LNCAP (cell line): ENCODE measurements at regions not wholly inside any gene's neighbourhood (a gene's known extent, or its start where the extent isn't known, plus 50 kb on each side); places are given as distances from the start of the nearest gene placed in this dataset.

Experiments used
- TF ChIP-seq, protein P1 (sequence below): fragments of 450-650 bp; IDR thresholded peaks from 2 replicates; pipeline ENCODE4 v1.5.1; 2017; ENCODE audit warnings: mild to moderate bottlenecking

GRCh38 chr1:54497338-54497737 is 50.7 kb upstream of the ACOT11 start:
- TF ChIP-seq, protein P1, sequence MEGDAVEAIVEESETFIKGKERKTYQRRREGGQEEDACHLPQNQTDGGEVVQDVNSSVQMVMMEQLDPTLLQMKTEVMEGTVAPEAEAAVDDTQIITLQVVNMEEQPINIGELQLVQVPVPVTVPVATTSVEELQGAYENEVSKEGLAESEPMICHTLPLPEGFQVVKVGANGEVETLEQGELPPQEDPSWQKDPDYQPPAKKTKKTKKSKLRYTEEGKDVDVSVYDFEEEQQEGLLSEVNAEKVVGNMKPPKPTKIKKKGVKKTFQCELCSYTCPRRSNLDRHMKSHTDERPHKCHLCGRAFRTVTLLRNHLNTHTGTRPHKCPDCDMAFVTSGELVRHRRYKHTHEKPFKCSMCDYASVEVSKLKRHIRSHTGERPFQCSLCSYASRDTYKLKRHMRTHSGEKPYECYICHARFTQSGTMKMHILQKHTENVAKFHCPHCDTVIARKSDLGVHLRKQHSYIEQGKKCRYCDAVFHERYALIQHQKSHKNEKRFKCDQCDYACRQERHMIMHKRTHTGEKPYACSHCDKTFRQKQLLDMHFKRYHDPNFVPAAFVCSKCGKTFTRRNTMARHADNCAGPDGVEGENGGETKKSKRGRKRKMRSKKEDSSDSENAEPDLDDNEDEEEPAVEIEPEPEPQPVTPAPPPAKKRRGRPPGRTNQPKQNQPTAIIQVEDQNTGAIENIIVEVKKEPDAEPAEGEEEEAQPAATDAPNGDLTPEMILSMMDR = no peak

DNA sequence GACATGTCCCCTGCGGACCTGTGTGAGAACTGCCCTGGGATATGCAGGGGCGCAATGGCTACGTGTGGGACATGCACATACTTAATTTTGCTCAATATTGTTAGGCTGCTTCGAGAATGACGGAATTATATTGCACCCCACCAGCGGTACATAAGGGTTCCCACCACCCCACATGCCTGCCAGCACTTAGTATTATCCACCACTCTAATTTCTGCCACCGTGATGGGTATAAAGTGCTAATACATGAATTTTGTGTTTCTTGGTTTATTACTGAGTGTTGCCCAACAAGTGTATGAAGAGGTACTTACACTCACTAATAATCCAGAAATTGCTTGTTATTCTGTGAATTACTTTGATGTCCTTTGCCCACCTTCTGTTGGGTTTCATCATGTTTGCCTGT is 52.1 kb upstream of the ACOT11 start:
- TF ChIP-seq, protein P1 = no peak

GRCh38 chr1:54493608-54494007 is 54.4 kb upstream of the ACOT11 start:
- TF ChIP-seq, protein P1 = no peak

DNA sequence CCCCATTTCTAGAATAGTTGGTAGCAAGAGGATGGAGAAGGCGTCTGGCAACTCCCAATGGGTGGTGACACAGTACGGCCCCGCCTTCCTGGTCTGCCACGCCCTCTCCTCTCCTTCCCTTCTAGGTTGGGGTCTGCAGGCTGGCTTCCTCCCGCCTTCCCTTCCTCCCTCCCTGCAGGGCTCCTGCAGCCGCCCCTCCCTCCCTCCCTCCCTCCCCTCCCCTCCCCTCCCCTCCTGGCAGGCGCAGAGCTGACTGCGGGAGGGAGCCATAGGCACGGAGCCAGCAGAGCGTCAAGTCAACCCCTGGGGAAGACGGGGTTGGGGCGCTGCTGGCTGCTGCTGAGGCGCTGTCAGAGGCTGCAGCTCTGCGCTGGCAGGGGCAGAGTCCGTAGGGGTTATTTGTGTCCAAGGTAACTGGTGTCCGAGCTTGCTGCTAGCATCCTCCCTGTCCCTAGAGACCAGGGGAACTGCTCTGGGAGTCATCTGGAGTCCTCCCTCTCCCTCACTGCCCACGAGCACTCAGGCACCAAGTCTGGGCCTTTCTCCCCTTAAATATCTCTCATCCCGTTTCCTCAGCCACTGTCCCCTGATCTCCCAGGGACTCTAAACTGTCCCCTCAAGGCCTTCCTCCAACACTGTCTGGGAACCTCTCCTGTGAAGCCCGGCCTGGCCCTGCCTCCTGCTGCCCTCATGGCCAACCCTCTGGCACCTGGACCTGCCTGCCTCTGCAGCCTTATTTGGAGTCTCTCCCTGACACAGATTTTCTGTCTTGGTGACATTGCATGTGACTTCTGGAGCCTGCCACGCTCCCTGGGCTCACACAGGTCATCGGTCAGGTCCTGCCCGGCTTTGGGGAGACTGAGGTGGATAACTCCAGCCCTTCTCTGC is 57.4 kb upstream of the ACOT11 start:
- TF ChIP-seq, protein P1 = no peak

GRCh38 chr1:54489627-54490250 is 58.3 kb upstream of the ACOT11 start:
- TF ChIP-seq, protein P1 = peak; percentile 33

GRCh38 chr1:54488779-54489626 is 59.0 kb upstream of the ACOT11 start:
- TF ChIP-seq, protein P1 = peak; percentile 86

- TF ChIP-seq, protein P1 = no peak
Measured at GRCh38 chr1:54488065-54488750, 59.8 kb upstream of the ACOT11 start.
